Endothelial cell of umbilical vein (primary cell): ENCODE measurements at regions not wholly inside any gene's neighbourhood (a gene's known extent, or its start where the extent isn't known, plus 50 kb on each side); places are given as distances from the start of the nearest gene placed in this dataset.

Experiments
- GATA2 ChIP-seq: IDR thresholded peaks from 2 replicates; pipeline ENCODE4 v1.7.0; 2011; ENCODE audit warnings: low read depth, mild to moderate bottlenecking, moderate library complexity, mixed read lengths, low read length; ENCODE audit not compliant: insufficient read length, insufficient read depth
- POLR2A ChIP-seq: IDR thresholded peaks from 2 replicates; pipeline ENCODE4 v1.6.1; 2012; ENCODE audit warnings: low read depth, mild to moderate bottlenecking, control low read depth, low read length
- TF ChIP-seq, protein P1 (sequence below), 2 donors: IDR thresholded peaks; 1 replicate in 1 of 2; 2 replicates in 1 of 2; pipeline ENCODE4 v1.5.1; 2011; ENCODE audit warnings: low read length in 2 of 2, mild to moderate bottlenecking in 2 of 2, moderate library complexity in 2 of 2, control low read depth in 1 of 2, inconsistent platforms in 1 of 2, low read depth in 1 of 2; ENCODE audit not compliant: insufficient read depth in 1 of 2; ENCODE audit errors: extremely low read depth in 1 of 2

DNA sequence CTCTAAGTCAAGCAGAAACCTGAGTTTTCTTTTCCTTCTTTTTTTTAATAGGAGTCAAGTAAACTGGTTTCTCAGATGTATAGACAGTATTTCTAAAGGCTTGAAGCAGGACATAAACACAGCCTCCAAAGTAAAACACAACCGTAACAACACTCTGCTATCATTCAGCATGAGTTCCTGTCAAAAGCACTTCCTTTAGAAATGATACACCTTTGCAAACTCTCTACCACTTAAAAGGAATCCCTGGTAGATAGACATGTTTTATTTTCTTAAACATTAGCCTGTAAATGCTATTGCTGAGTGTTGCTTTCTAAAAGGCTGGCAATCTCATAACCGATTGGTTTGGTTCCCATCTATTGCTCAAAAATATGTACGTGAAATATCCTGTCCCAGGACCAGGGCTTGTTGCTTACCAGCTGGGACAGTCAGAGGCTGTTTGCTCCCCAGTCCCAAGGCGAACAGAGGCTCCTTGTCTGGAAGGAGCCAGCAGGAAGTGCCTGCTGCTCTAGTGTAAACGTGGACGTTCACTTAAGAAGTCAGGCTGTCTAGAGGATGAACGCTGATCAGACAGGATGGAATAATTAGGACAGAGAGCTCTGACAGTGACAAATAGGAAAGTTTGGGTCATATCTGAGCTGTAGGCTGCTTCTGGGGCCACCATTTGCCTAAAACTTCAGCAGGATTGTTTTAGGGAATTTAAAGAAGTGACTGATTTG is 173.9 kb upstream of the KLF3 start:
- TF ChIP-seq POLR2A: no peak
- TF ChIP-seq, protein P1, sequence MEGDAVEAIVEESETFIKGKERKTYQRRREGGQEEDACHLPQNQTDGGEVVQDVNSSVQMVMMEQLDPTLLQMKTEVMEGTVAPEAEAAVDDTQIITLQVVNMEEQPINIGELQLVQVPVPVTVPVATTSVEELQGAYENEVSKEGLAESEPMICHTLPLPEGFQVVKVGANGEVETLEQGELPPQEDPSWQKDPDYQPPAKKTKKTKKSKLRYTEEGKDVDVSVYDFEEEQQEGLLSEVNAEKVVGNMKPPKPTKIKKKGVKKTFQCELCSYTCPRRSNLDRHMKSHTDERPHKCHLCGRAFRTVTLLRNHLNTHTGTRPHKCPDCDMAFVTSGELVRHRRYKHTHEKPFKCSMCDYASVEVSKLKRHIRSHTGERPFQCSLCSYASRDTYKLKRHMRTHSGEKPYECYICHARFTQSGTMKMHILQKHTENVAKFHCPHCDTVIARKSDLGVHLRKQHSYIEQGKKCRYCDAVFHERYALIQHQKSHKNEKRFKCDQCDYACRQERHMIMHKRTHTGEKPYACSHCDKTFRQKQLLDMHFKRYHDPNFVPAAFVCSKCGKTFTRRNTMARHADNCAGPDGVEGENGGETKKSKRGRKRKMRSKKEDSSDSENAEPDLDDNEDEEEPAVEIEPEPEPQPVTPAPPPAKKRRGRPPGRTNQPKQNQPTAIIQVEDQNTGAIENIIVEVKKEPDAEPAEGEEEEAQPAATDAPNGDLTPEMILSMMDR (IDR thresholded peaks at IDR 0.05; ENCODE audit: extremely low read depth in 1 of 2, insufficient read depth in 1 of 2, low read depth in 1 of 2, low read length in 2 of 2): no peak
- no peak for TF ChIP-seq GATA2
